Activated T-cell treated with anti-CD3 and anti-CD28 coated beads, Interleukin-2, amount 50 U/mL, for 72 hours (primary cell): ENCODE measurements at regions not wholly inside any gene's neighbourhood (a gene's known extent, or its start where the extent isn't known, plus 50 kb on each side); places are given as distances from the start of the nearest gene placed in this dataset.
"Not testable (repeated sequence)": the region's sequence is repeated elsewhere in the genome, so short reads cannot be mapped to it uniquely, and the experiment has no call there.

Experiments used
- ATAC-seq, 2 donors: fragments of 150-1000 bp; cut with Tn5 transposase; replicated peaks in 1 of 2; 2 replicates each; pipeline ENCODE4 v1.10.0; 2021; ENCODE audit warnings: moderate library complexity in 2 of 2, mild to moderate bottlenecking in 1 of 2
- DNase-seq, 2 donors: peaks; one replicate each; pipeline ENCODE4 v3.0.0; 2021 to 2022; ENCODE audit warnings: mixed read lengths in 1 of 2
- H3K27ac Mint-ChIP-seq: one replicate; pipeline ENCODE4 v1.8.0; 2022; ENCODE audit warnings: mild to moderate bottlenecking, moderate library complexity, mixed read lengths
- H3K27me3 Mint-ChIP-seq: one replicate; pipeline ENCODE4 v1.8.0; 2022; ENCODE audit warnings: low read depth, mixed read lengths
- H3K36me3 Mint-ChIP-seq, 2 donors: one replicate each; pipeline ENCODE4 v1.8.0; 2022; ENCODE audit warnings: mixed read lengths in 2 of 2, mild to moderate bottlenecking in 1 of 2; ENCODE audit not compliant: insufficient read depth in 2 of 2
- H3K4me1 Mint-ChIP-seq: one replicate; pipeline ENCODE4 v1.8.0; 2022; ENCODE audit warnings: low read depth, mixed read lengths
- H3K4me3 Mint-ChIP-seq, 2 donors: one replicate each; pipeline ENCODE4 v1.8.0; 2022; ENCODE audit warnings: mild to moderate bottlenecking in 2 of 2, mixed read lengths in 2 of 2, moderate library complexity in 2 of 2
- H3K9me3 Mint-ChIP-seq, 2 donors: one replicate each; pipeline ENCODE4 v1.8.0; 2022; ENCODE audit warnings: mixed read lengths in 2 of 2

GRCh38 chr13:79626924-79627323, 146.0 kb downstream of the NDFIP2 start:
- Mint-ChIP-seq H3K36me3 (no peaks in the 10 kb centered on the region), H3K27ac (no peak overlapping the region), H3K9me3 (no peaks in the 10 kb centered on the region), H3K4me1 (no peaks in the 10 kb centered on the region), H3K4me3 (no peak overlapping the region), H3K27me3 (peaks cover 7% of the 10 kb centered on the region)
- ATAC-seq (no peak), DNase-seq (no peak)

- Mint-ChIP-seq H3K27ac (no peak overlapping the region), H3K4me1 (no peaks in the 10 kb centered on the region), H3K4me3 (no peak overlapping the region), H3K9me3 (no peaks in the 10 kb centered on the region), H3K36me3 (no peaks in the 10 kb centered on the region), H3K27me3 (peaks cover 12% of the 10 kb centered on the region)
- DNase-seq = no peak
- no peak for ATAC-seq
These were observed 144.6 kb downstream of the NDFIP2 start for GRCh38 chr13:79625517-79625916.

GRCh38 chr13:79621902-79622301, 140.9 kb downstream of the NDFIP2 start:
- no peaks in the 10 kb centered on the region for H3K4me1 Mint-ChIP-seq
- no peak overlapping the region for H3K4me3 Mint-ChIP-seq
- H3K27me3 Mint-ChIP-seq = peaks cover 12% of the 10 kb centered on the region
- ATAC-seq (no peak), DNase-seq (no peak)
- H3K27ac Mint-ChIP-seq = no peak overlapping the region
- H3K9me3 Mint-ChIP-seq = peaks cover 0 to 2% of the 10 kb centered on the region in 2 donors
- H3K36me3 Mint-ChIP-seq = no peaks in the 10 kb centered on the region

- Mint-ChIP-seq H3K9me3 (peaks cover 0 to 2% of the 10 kb centered on the region in 2 donors), H3K36me3 (no peaks in the 10 kb centered on the region), H3K4me1 (no peaks in the 10 kb centered on the region), H3K27ac (no peak overlapping the region), H3K27me3 (peaks cover 12% of the 10 kb centered on the region), H3K4me3 (no peak overlapping the region)
- ATAC-seq (no peak), DNase-seq (no peak)
These were observed 140.5 kb downstream of the NDFIP2 start for GRCh38 chr13:79621449-79621848.

- H3K9me3 Mint-ChIP-seq = peaks cover 1 to 2% of the 10 kb centered on the region in 2 donors
- no peaks in the 10 kb centered on the region for H3K27me3 Mint-ChIP-seq
- H3K36me3 Mint-ChIP-seq = no peaks in the 10 kb centered on the region
- no peak overlapping the region for H3K4me3 Mint-ChIP-seq
- ATAC-seq (no peak), DNase-seq (no peak)
- H3K27ac Mint-ChIP-seq = no peak overlapping the region
- H3K4me1 Mint-ChIP-seq = no peaks in the 10 kb centered on the region
These were observed 133.4 kb downstream of the NDFIP2 start for GRCh38 chr13:79614250-79614918.

- Mint-ChIP-seq H3K27me3 (no peaks in the 10 kb centered on the region), H3K27ac (no peak overlapping the region), H3K4me3 (no peak overlapping the region), H3K4me1 (no peaks in the 10 kb centered on the region), H3K36me3 (no peaks in the 10 kb centered on the region), H3K9me3 (peaks cover 1 to 5% of the 10 kb centered on the region in 2 donors)
- no peak for DNase-seq
- ATAC-seq = no peak
These were observed 131.6 kb downstream of the NDFIP2 start for GRCh38 chr13:79612604-79613003.

GRCh38 chr13:79607895-79608294, 126.9 kb downstream of the NDFIP2 start:
- not testable (repeated sequence) for H3K27me3 Mint-ChIP-seq, DNase-seq, ATAC-seq, H3K36me3 Mint-ChIP-seq, H3K9me3 Mint-ChIP-seq, H3K27ac Mint-ChIP-seq, H3K4me1 Mint-ChIP-seq, H3K4me3 Mint-ChIP-seq
